Stomach (tissue), 8 donors: ENCODE measurements at regions not wholly inside any gene's neighbourhood (a gene's known extent, or its start where the extent isn't known, plus 50 kb on each side); places are given as distances from the start of the nearest gene placed in this dataset.
A peak's percentile ranks its signal among the peaks of the same experiment; 100 is the strongest.

Source experiments
- DNase-seq, 2 donors: peaks; one replicate each; pipeline versions ENCODE4 v3.0.0 to v3.0.0-alpha.2; 2013 to 2019
- H3K27ac ChIP-seq, 5 donors: fragments of 200-600 bp in 4 of 5; sonication (generic) in 4 of 5; one replicate each; pipeline ENCODE4 v1.5.1; 2013 to 2019; ENCODE audit warnings: mild to moderate bottlenecking in 1 of 5, moderate library complexity in 1 of 5
- H3K27me3 ChIP-seq, 3 donors: fragments of 200-600 bp; sonication (generic); one replicate each; pipeline ENCODE4 v1.5.1; 2017 to 2019; ENCODE audit warnings: mixed run types in 1 of 3
- H3K36me3 ChIP-seq, 4 donors: fragments of 200-600 bp; sonication (generic); 1 replicate in 3 of 4; 2 replicates in 1 of 4; pipeline ENCODE4 v1.5.1; 2016 to 2019
- H3K4me1 ChIP-seq, 4 donors: fragments of 200-600 bp; sonication (generic); one replicate each; pipeline ENCODE4 v1.5.1; 2016 to 2019
- H3K4me3 ChIP-seq, 4 donors: fragments of 200-600 bp; sonication (generic) in 3 of 4; one replicate each; pipeline ENCODE4 v1.5.1; 2016 to 2019; ENCODE audit warnings: mild to moderate bottlenecking in 1 of 4
- H3K9me3 ChIP-seq, 4 donors: fragments of 200-600 bp; sonication (generic); one replicate each; pipeline ENCODE4 v1.5.1; 2016 to 2019
- EP300 ChIP-seq: sonication (generic); formaldehyde crosslinking; IDR thresholded peaks from one replicate; pipeline ENCODE4 v1.6.1; 2017; ENCODE audit warnings: antibody characterized with exemption
- POLR2A ChIP-seq, 4 donors: fragments of 450-650 bp; IDR thresholded peaks; one replicate each; pipeline ENCODE4 v1.6.1; 2016; ENCODE audit warnings: antibody characterized with exemption in 4 of 4, control low read depth in 2 of 4, mild to moderate bottlenecking in 1 of 4, moderate library complexity in 1 of 4
- POLR2AphosphoS5 ChIP-seq, 3 donors: sonication (generic); formaldehyde crosslinking; IDR thresholded peaks; one replicate each; pipeline ENCODE4 v1.6.1; 2016; ENCODE audit warnings: antibody characterized with exemption in 3 of 3
- WGBS, 5 donors: extraction: QIAGEN DNeasy Blood & Tissue Kit in 3 of 5; methylation state at CpG; one replicate each; pipeline versions ENCODE4 v1.1.5 to v1.1.7; 2013 to 2018; 5-methylcytosine and 5-hydroxymethylcytosine counted together
- intact Hi-C: fragments of 100-400 bp; cut with DNase I; formaldehyde crosslinking; loops from one replicate; pipeline ENCODE4 v1.15.1; 2023; ENCODE audit warnings: low total_unique reads
- TF ChIP-seq, protein P1 (sequence below), 7 experiments: fragments of 450-650 bp in 4 of 7; fragments of 200-600 bp in 3 of 7; sonication (generic) in 3 of 7; IDR thresholded peaks; one replicate each; pipeline ENCODE4 v1.5.1; 2016 to 2019; ENCODE audit warnings: antibody characterized with exemption in 7 of 7, control low read depth in 2 of 7, mild to moderate bottlenecking in 1 of 7
- donor health status: healthy with polysubstance abuse.
- donor health status: Bipolar disorder and iron deficiency.
- donor health status: healthy.

- 59 to 69% (median 65%) methylated on average over 3 of the region's 3 CpGs for WGBS, 5 donors
- Histone ChIP-seq H3K4me1 (no peaks in the 10 kb centered on the region), H3K4me3 (no peak overlapping the region), H3K27me3 (peaks cover 0 to 17% (median 0%) of the 10 kb centered on the region in 3 donors), H3K36me3 (no peaks in the 10 kb centered on the region), H3K9me3 (no peaks in the 10 kb centered on the region), H3K27ac (no peak overlapping the region)
- intact Hi-C loops: no loop called here
- no peak for TF ChIP-seq POLR2A (IDR thresholded peaks at IDR 0.05)
- TF ChIP-seq, protein P1, sequence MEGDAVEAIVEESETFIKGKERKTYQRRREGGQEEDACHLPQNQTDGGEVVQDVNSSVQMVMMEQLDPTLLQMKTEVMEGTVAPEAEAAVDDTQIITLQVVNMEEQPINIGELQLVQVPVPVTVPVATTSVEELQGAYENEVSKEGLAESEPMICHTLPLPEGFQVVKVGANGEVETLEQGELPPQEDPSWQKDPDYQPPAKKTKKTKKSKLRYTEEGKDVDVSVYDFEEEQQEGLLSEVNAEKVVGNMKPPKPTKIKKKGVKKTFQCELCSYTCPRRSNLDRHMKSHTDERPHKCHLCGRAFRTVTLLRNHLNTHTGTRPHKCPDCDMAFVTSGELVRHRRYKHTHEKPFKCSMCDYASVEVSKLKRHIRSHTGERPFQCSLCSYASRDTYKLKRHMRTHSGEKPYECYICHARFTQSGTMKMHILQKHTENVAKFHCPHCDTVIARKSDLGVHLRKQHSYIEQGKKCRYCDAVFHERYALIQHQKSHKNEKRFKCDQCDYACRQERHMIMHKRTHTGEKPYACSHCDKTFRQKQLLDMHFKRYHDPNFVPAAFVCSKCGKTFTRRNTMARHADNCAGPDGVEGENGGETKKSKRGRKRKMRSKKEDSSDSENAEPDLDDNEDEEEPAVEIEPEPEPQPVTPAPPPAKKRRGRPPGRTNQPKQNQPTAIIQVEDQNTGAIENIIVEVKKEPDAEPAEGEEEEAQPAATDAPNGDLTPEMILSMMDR (IDR thresholded peaks at IDR 0.05): no peak
- no peak for TF ChIP-seq POLR2AphosphoS5 (IDR thresholded peaks at IDR 0.05)
- no peak for TF ChIP-seq EP300
- no peak for DNase-seq
Observed at GRCh38 chr19:32164384-32164992, 180.9 kb upstream of the ZNF507 start.

DNA sequence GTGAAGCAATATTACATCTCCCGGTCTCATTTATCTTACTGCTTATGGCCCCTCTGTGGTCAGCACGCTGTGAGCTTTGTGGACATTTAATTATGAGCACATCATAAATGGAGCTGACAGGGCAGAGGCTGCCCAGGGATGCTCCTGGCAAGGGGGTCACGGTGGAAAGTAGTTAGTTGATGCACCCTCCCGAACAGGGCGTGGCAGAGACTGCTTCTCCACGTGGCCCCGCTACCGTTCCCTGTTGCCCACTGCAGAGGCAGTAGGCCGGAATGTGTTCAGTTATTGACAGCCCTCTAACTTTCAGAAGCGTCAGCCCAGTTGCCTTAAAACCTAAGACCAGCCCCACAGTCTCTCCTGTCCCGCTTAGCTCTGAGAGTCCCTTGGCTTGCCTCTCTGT, 180.3 kb upstream of the ZNF507 start:
- H3K4me1 ChIP-seq: no peaks in the 10 kb centered on the region
- 68 to 78% (median 74%) methylated on average over 10 to 11 of the region's 11 CpGs for WGBS, 5 donors

GRCh38 chr19:32165750-32166149, 179.7 kb upstream of the ZNF507 start:
- 54 to 64% (median 57%) methylated on average over 16 of the region's 16 CpGs for WGBS, 5 donors
- TF ChIP-seq POLR2A (IDR thresholded peaks at IDR 0.05) (no peak), EP300 (no peak), POLR2AphosphoS5 (IDR thresholded peaks at IDR 0.05) (no peak)
- TF ChIP-seq, protein P1 (IDR thresholded peaks at IDR 0.05): no peak
- no peak for DNase-seq
- no peaks in the 10 kb centered on the region for H3K9me3 ChIP-seq
- no peaks in the 10 kb centered on the region for H3K4me1 ChIP-seq
- H3K27ac ChIP-seq: no peak overlapping the region
- peaks cover 0 to 17% (median 0%) of the 10 kb centered on the region in 3 donors for H3K27me3 ChIP-seq
- intact Hi-C loops: no loop called here
- H3K4me3 ChIP-seq: no peak overlapping the region
- H3K36me3 ChIP-seq: no peaks in the 10 kb centered on the region

More for the DNA sequence above, 180.3 kb upstream of the ZNF507 start:
- Histone ChIP-seq H3K9me3 (no peaks in the 10 kb centered on the region), H3K36me3 (no peaks in the 10 kb centered on the region), H3K27ac (no peak overlapping the region), H3K4me3 (no peak overlapping the region), H3K27me3 (peaks cover 0 to 17% (median 0%) of the 10 kb centered on the region in 3 donors)
- DNase-seq: no peak
- TF ChIP-seq, protein P1 (IDR thresholded peaks at IDR 0.05): no peak
- TF ChIP-seq POLR2AphosphoS5 (IDR thresholded peaks at IDR 0.05): no peak
- no peak for TF ChIP-seq POLR2A (IDR thresholded peaks at IDR 0.05)
- no peak for TF ChIP-seq EP300
- intact Hi-C loops: no loop called here

DNA sequence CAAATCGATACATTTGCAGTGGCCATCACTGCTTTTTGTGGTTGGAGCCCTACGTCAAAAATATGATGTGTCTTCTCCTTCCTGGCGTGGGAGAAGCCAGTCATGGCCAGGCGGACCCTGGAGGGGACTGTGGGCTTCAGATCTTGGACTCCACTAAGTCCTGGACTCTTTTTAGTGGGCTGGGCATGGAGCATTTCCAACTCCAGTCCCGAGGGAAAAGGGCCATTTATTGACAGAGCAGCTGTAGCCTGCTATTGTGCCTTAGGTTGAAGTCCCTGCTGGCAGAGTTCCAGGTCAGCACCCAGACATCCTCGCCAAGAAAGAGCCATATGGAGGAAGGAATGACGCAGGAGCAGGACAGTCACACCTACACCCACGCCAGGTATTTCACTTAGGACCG, 179.2 kb upstream of the ZNF507 start:
- TF ChIP-seq POLR2AphosphoS5 (IDR thresholded peaks at IDR 0.05): no peak
- TF ChIP-seq EP300: no peak
- TF ChIP-seq POLR2A (IDR thresholded peaks at IDR 0.05): no peak
- TF ChIP-seq, protein P1 (IDR thresholded peaks at IDR 0.05): no peak
- 39 to 53% (median 43%) methylated on average over 9 of the region's 9 CpGs for WGBS, 5 donors
- H3K4me1 ChIP-seq: no peaks in the 10 kb centered on the region

More for the DNA sequence above, 179.2 kb upstream of the ZNF507 start:
- Histone ChIP-seq H3K27me3 (peaks cover 0 to 17% (median 0%) of the 10 kb centered on the region in 3 donors), H3K9me3 (no peaks in the 10 kb centered on the region), H3K27ac (no peak overlapping the region), H3K4me3 (no peak overlapping the region), H3K36me3 (no peaks in the 10 kb centered on the region)
- peak in 1 of 2 donors; percentile 16 for DNase-seq
- intact Hi-C loops: no loop called here
